ENCODE measurements at regions not wholly inside any gene's neighbourhood (a gene's known extent, or its start where the extent isn't known, plus 50 kb on each side); places are given as distances from the start of the nearest gene placed in this dataset.

DNA sequence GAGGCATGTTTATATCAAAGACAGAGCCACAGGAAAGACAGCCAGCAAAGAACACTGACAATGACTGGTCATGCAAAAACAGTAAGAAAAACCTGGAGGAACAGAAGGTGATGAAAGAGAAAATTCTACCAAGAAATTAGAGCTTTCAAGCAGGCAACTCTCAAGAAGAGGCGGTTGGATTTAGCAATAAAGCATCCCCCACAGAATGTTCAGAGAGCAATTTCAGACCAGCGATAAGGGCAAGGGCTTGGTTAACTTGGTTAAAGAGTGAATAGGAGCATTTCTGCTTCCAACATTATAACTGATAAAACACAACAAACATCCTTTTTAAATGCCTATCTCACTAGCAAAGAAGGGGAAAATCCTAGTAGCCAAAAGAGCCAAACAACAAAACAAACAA, 68.0 kb upstream of the NCKAP5 start:
- TF ChIP-seq ZNF8 (CRISPR knock-in tag; IDR thresholded peaks at IDR 0.05) (no peak), PPARA (CRISPR knock-in tag; IDR thresholded peaks at IDR 0.05; ENCODE audit: borderline replicate concordance) (no peak), TOX (CRISPR knock-in tag; IDR thresholded peaks at IDR 0.05; ENCODE audit: borderline replicate concordance) (no peak)
- TF ChIP-seq, protein P1, sequence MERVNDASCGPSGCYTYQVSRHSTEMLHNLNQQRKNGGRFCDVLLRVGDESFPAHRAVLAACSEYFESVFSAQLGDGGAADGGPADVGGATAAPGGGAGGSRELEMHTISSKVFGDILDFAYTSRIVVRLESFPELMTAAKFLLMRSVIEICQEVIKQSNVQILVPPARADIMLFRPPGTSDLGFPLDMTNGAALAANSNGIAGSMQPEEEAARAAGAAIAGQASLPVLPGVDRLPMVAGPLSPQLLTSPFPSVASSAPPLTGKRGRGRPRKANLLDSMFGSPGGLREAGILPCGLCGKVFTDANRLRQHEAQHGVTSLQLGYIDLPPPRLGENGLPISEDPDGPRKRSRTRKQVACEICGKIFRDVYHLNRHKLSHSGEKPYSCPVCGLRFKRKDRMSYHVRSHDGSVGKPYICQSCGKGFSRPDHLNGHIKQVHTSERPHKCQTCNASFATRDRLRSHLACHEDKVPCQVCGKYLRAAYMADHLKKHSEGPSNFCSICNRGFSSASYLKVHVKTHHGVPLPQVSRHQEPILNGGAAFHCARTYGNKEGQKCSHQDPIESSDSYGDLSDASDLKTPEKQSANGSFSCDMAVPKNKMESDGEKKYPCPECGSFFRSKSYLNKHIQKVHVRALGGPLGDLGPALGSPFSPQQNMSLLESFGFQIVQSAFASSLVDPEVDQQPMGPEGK (CRISPR knock-in tag; IDR thresholded peaks at IDR 0.05; ENCODE audit: borderline replicate concordance) = no peak

All from SK-N-SH treated with all-trans-retinoic acid at 6 μM for 48 hours (cell line).